ENCODE measurements at regions not wholly inside any gene's neighbourhood (a gene's known extent, or its start where the extent isn't known, plus 50 kb on each side); places are given as distances from the start of the nearest gene placed in this dataset.

- no peak overlapping the region for H3K4me3 ChIP-seq (ENCODE audit: low read length)
- no peak for DNase-seq (ENCODE audit: low read depth, low spot score)
Observed at GRCh38 chr20:10724449-10725173, 50.8 kb upstream of the JAG1 start.

GRCh38 chr20:10728873-10729670 lies 55.3 kb upstream of the JAG1 start:
- DNase-seq (ENCODE audit: low read depth, low spot score), result no peak
- H3K4me3 ChIP-seq (ENCODE audit: low read length), result no peak overlapping the region

- DNase-seq (ENCODE audit: low read depth, low spot score), result no peak
- H3K4me3 ChIP-seq (ENCODE audit: low read length), result no peak overlapping the region
Observed at GRCh38 chr20:10729785-10730184, 56.0 kb upstream of the JAG1 start.

GRCh38 chr20:10730629-10731183 lies 56.9 kb upstream of the JAG1 start:
- no peak for DNase-seq (ENCODE audit: low read depth, low spot score)
- no peak overlapping the region for H3K4me3 ChIP-seq (ENCODE audit: low read length)

GRCh38 chr20:10731190-10731965 lies 57.6 kb upstream of the JAG1 start:
- H3K4me3 ChIP-seq (ENCODE audit: low read length), result no peak overlapping the region
- no peak for DNase-seq (ENCODE audit: low read depth, low spot score)

GRCh38 chr20:10733122-10733521 lies 59.3 kb upstream of the JAG1 start:
- H3K4me3 ChIP-seq (ENCODE audit: low read length), result no peak overlapping the region
- DNase-seq (ENCODE audit: low read depth, low spot score), result no peak

- H3K4me3 ChIP-seq (ENCODE audit: low read length), result no peak overlapping the region
- no peak for DNase-seq (ENCODE audit: low read depth, low spot score)
Observed at GRCh38 chr20:10735195-10735949, 61.6 kb upstream of the JAG1 start.

- DNase-seq (ENCODE audit: low read depth, low spot score), result no peak
- H3K4me3 ChIP-seq (ENCODE audit: low read length), result no peak overlapping the region
Observed at GRCh38 chr20:10739134-10739533, 65.3 kb upstream of the JAG1 start.

- DNase-seq (ENCODE audit: low read depth, low spot score), result no peak
- H3K4me3 ChIP-seq (ENCODE audit: low read length), result no peak overlapping the region
Observed at GRCh38 chr20:10739566-10739965, 65.8 kb upstream of the JAG1 start.

- no peak for DNase-seq (ENCODE audit: low read depth, low spot score)
- H3K4me3 ChIP-seq (ENCODE audit: low read length), result no peak overlapping the region
Observed at GRCh38 chr20:10741060-10741459, 67.3 kb upstream of the JAG1 start.

GRCh38 chr20:10745790-10746189 lies 72.0 kb upstream of the JAG1 start:
- DNase-seq (ENCODE audit: low read depth, low spot score), result no peak
- H3K4me3 ChIP-seq (ENCODE audit: low read length), result no peak overlapping the region

GRCh38 chr20:10747019-10747418 lies 73.2 kb upstream of the JAG1 start:
- no peak for DNase-seq (ENCODE audit: low read depth, low spot score)

GRCh38 chr20:10749084-10749483 lies 75.3 kb upstream of the JAG1 start:
- H3K4me3 ChIP-seq (ENCODE audit: low read length), result no peak overlapping the region
- DNase-seq (ENCODE audit: low read depth, low spot score), result no peak

More at GRCh38 chr20:10747019-10747418, 73.2 kb upstream of the JAG1 start:
- H3K4me3 ChIP-seq (ENCODE audit: low read length), result no peak overlapping the region

GRCh38 chr20:10752206-10752605 lies 78.4 kb upstream of the JAG1 start:
- no peak for DNase-seq (ENCODE audit: low read depth, low spot score)
- no peak overlapping the region for H3K4me3 ChIP-seq (ENCODE audit: low read length)

- no peak for DNase-seq (ENCODE audit: low read depth, low spot score)
Observed at GRCh38 chr20:10754824-10755223, 81.0 kb upstream of the JAG1 start.

GRCh38 chr20:10758446-10758845 lies 84.6 kb upstream of the JAG1 start:
- H3K4me3 ChIP-seq (ENCODE audit: low read length), result no peak overlapping the region
- no peak for DNase-seq (ENCODE audit: low read depth, low spot score)

More at GRCh38 chr20:10754824-10755223, 81.0 kb upstream of the JAG1 start:
- no peak overlapping the region for H3K4me3 ChIP-seq (ENCODE audit: low read length)

- no peak overlapping the region for H3K4me3 ChIP-seq (ENCODE audit: low read length)
- no peak for DNase-seq (ENCODE audit: low read depth, low spot score)
Observed at GRCh38 chr20:10761232-10761631, 87.4 kb upstream of the JAG1 start.

GRCh38 chr20:10761786-10762185 lies 88.0 kb upstream of the JAG1 start:
- no peak overlapping the region for H3K4me3 ChIP-seq (ENCODE audit: low read length)
- DNase-seq (ENCODE audit: low read depth, low spot score), result no peak

- DNase-seq (ENCODE audit: low read depth, low spot score), result no peak
Observed at GRCh38 chr20:10762216-10762615, 88.4 kb upstream of the JAG1 start.

More at GRCh38 chr20:10762216-10762615, 88.4 kb upstream of the JAG1 start:
- no peak overlapping the region for H3K4me3 ChIP-seq (ENCODE audit: low read length)
